ENCODE measurements at regions not wholly inside any gene's neighbourhood (a gene's known extent, or its start where the extent isn't known, plus 50 kb on each side); places are given as distances from the start of the nearest gene placed in this dataset.
"Not testable (repeated sequence)": the region's sequence is repeated elsewhere in the genome, so short reads cannot be mapped to it uniquely, and the experiment has no call there.

GRCh38 chr2:176423819-176424218, 154.6 kb downstream of the MTX2 start:
- in situ Hi-C loops (cut with MboI; ENCODE audit: low sequenced_read_pairs): no loop called here

GRCh38 chr2:176424746-176425145, 155.5 kb downstream of the MTX2 start:
- in situ Hi-C loops (cut with MboI; ENCODE audit: low sequenced_read_pairs): no loop called here

- in situ Hi-C loops (cut with MboI; ENCODE audit: low sequenced_read_pairs): no loop called here
These were observed 158.3 kb downstream of the MTX2 start for GRCh38 chr2:176427549-176427948.

GRCh38 chr2:176428944-176429469, 159.8 kb downstream of the MTX2 start:
- in situ Hi-C loops (cut with MboI; ENCODE audit: low sequenced_read_pairs): not testable (repeated sequence)

- in situ Hi-C loops (cut with MboI; ENCODE audit: low sequenced_read_pairs): no loop called here
These were observed 163.2 kb downstream of the MTX2 start for GRCh38 chr2:176432434-176432833.

GRCh38 chr2:176435729-176436128, 166.5 kb downstream of the MTX2 start:
- in situ Hi-C loops (cut with MboI; ENCODE audit: low sequenced_read_pairs): no loop called here

GRCh38 chr2:176443946-176444345, 174.7 kb downstream of the MTX2 start:
- in situ Hi-C loops (cut with MboI; ENCODE audit: low sequenced_read_pairs): no loop called here

GRCh38 chr2:176445956-176446355, 176.7 kb downstream of the MTX2 start:
- in situ Hi-C loops (cut with MboI; ENCODE audit: low sequenced_read_pairs): no loop called here

- in situ Hi-C loops (cut with MboI; ENCODE audit: low sequenced_read_pairs): no loop called here
These were observed 177.6 kb downstream of the MTX2 start for GRCh38 chr2:176446718-176447414.

- in situ Hi-C loops (cut with MboI; ENCODE audit: low sequenced_read_pairs): no loop called here
These were observed 178.4 kb downstream of the MTX2 start for GRCh38 chr2:176447616-176448015.

- in situ Hi-C loops (cut with MboI; ENCODE audit: low sequenced_read_pairs): loop anchor here (25.0 kb wide), 1 partner anchor 313 kb away; the partner anchor contains the start of gene HOXD8
These were observed 180.6 kb downstream of the MTX2 start for GRCh38 chr2:176449852-176450251.

- in situ Hi-C loops (cut with MboI; ENCODE audit: low sequenced_read_pairs): loop anchor here (25.0 kb wide), 1 partner anchor 316 kb away; the partner anchor contains the start of gene HOXD8
These were observed 184.5 kb downstream of the MTX2 start for GRCh38 chr2:176453784-176454183.

- in situ Hi-C loops (cut with MboI; ENCODE audit: low sequenced_read_pairs): loop anchor here (25.0 kb wide), 1 partner anchor 318 kb away; the partner anchor contains the start of gene HOXD8
These were observed 185.9 kb downstream of the MTX2 start for GRCh38 chr2:176454893-176455815.

GRCh38 chr2:176455816-176456291, 186.6 kb downstream of the MTX2 start:
- in situ Hi-C loops (cut with MboI; ENCODE audit: low sequenced_read_pairs): loop anchor here (25.0 kb wide), 1 partner anchor 319 kb away; the partner anchor contains the start of gene HOXD8

GRCh38 chr2:176457481-176457880, 188.2 kb downstream of the MTX2 start:
- in situ Hi-C loops (cut with MboI; ENCODE audit: low sequenced_read_pairs): loop anchor here (25.0 kb wide), 1 partner anchor 320 kb away; the partner anchor contains the start of gene HOXD8

- in situ Hi-C loops (cut with MboI; ENCODE audit: low sequenced_read_pairs): loop anchor here (25.0 kb wide), 1 partner anchor 324 kb away; the partner anchor contains the start of gene HOXD8
These were observed 192.0 kb downstream of the MTX2 start for GRCh38 chr2:176461098-176461808.

GRCh38 chr2:176461809-176462670, 192.8 kb downstream of the MTX2 start:
- in situ Hi-C loops (cut with MboI; ENCODE audit: low sequenced_read_pairs): loop anchor here (25.0 kb wide), 1 partner anchor 325 kb away; the partner anchor contains the start of gene HOXD8

GRCh38 chr2:176463546-176463945, 194.3 kb downstream of the MTX2 start:
- in situ Hi-C loops (cut with MboI; ENCODE audit: low sequenced_read_pairs): loop anchor here (25.0 kb wide), 1 partner anchor 326 kb away; the partner anchor contains the start of gene HOXD8

- in situ Hi-C loops (cut with MboI; ENCODE audit: low sequenced_read_pairs): loop anchor here (25.0 kb wide), 1 partner anchor 328 kb away; the partner anchor contains the start of gene HOXD8
These were observed 195.8 kb downstream of the MTX2 start for GRCh38 chr2:176464886-176465564.
